ENCODE measurements at regions not wholly inside any gene's neighbourhood (a gene's known extent, or its start where the extent isn't known, plus 50 kb on each side); places are given as distances from the start of the nearest gene placed in this dataset.

- TF ChIP-seq RAD21 (conservative IDR thresholded peaks at IDR 0.05), result no peak
- TF ChIP-seq CTCF (IDR thresholded peaks at IDR 0.05; ENCODE audit: poor library complexity, severe bottlenecking), result no peak
These were observed 73.2 kb upstream of the DUSP22 start for GRCh38 chr6:219019-219570.

Data from neural cell (in vitro differentiated cells).